Dendritic cell treated with granulocyte-macrophage colony-stimulating factor and Interleukin-4, amounts not matched to agents 40 ng/mL and 50 ng/mL, for 4 days (primary cell): ENCODE measurements at regions not wholly inside any gene's neighbourhood (a gene's known extent, or its start where the extent isn't known, plus 50 kb on each side); places are given as distances from the start of the nearest gene placed in this dataset.

Source experiments
- H3K27ac Mint-ChIP-seq: one replicate; pipeline ENCODE4 v1.8.0; 2022; ENCODE audit warnings: mild to moderate bottlenecking, mixed read lengths
- H3K27me3 Mint-ChIP-seq: one replicate; pipeline ENCODE4 v1.8.0; 2022; ENCODE audit warnings: mild to moderate bottlenecking, mixed read lengths
- H3K36me3 Mint-ChIP-seq: one replicate; pipeline ENCODE4 v1.8.0; 2022; ENCODE audit warnings: low read depth, mixed read lengths
- H3K4me1 Mint-ChIP-seq: one replicate; pipeline ENCODE4 v1.8.0; 2022; ENCODE audit warnings: low read depth, mixed read lengths
- H3K4me3 Mint-ChIP-seq: one replicate; pipeline ENCODE4 v1.8.0; 2022; ENCODE audit warnings: mild to moderate bottlenecking, moderate library complexity, mixed read lengths
- H3K9me3 Mint-ChIP-seq: one replicate; pipeline ENCODE4 v1.8.0; 2022; ENCODE audit warnings: mixed read lengths
- intact Hi-C: fragments of 100-400 bp; cut with micrococcal nuclease; formaldehyde crosslinking; loops from one replicate; pipeline ENCODE4 v1.15.0; 2022

- no peaks in the 10 kb centered on the region for H3K4me1 Mint-ChIP-seq
These were observed 157.7 kb downstream of the PAPSS1 start for GRCh38 chr4:107562316-107562715.

GRCh38 chr4:107561481-107561880 is 158.6 kb downstream of the PAPSS1 start:
- Mint-ChIP-seq H3K4me3 (no peak overlapping the region), H3K9me3 (peaks cover 18% of the 10 kb centered on the region), H3K36me3 (no peaks in the 10 kb centered on the region), H3K27ac (no peak overlapping the region), H3K27me3 (no peaks in the 10 kb centered on the region), H3K4me1 (no peaks in the 10 kb centered on the region)
- intact Hi-C loops = no loop called here

More at GRCh38 chr4:107562316-107562715, 157.7 kb downstream of the PAPSS1 start:
- Mint-ChIP-seq H3K9me3 (peaks cover 18% of the 10 kb centered on the region), H3K36me3 (no peaks in the 10 kb centered on the region), H3K27me3 (no peaks in the 10 kb centered on the region), H3K4me3 (no peak overlapping the region), H3K27ac (no peak overlapping the region)
- intact Hi-C loops = no loop called here

- intact Hi-C loops = no loop called here
- Mint-ChIP-seq H3K36me3 (no peaks in the 10 kb centered on the region), H3K4me1 (no peaks in the 10 kb centered on the region), H3K27ac (no peak overlapping the region), H3K4me3 (no peak overlapping the region), H3K9me3 (peaks cover 18% of the 10 kb centered on the region), H3K27me3 (no peaks in the 10 kb centered on the region)
These were observed 160.4 kb downstream of the PAPSS1 start for GRCh38 chr4:107559653-107560052.

GRCh38 chr4:107552306-107552705 is 167.7 kb downstream of the PAPSS1 start:
- Mint-ChIP-seq H3K27ac (no peak overlapping the region), H3K4me1 (no peaks in the 10 kb centered on the region), H3K9me3 (no peaks in the 10 kb centered on the region), H3K36me3 (no peaks in the 10 kb centered on the region), H3K4me3 (no peak overlapping the region), H3K27me3 (no peaks in the 10 kb centered on the region)
- intact Hi-C loops = no loop called here

- no peaks in the 10 kb centered on the region for H3K36me3 Mint-ChIP-seq
- intact Hi-C loops = no loop called here
- no peak overlapping the region for H3K27ac Mint-ChIP-seq
- no peaks in the 10 kb centered on the region for H3K4me1 Mint-ChIP-seq
- no peak overlapping the region for H3K4me3 Mint-ChIP-seq
- H3K9me3 Mint-ChIP-seq = no peaks in the 10 kb centered on the region
- H3K27me3 Mint-ChIP-seq = no peaks in the 10 kb centered on the region
These were observed 171.7 kb downstream of the PAPSS1 start for GRCh38 chr4:107548211-107548905.

- Mint-ChIP-seq H3K4me1 (no peaks in the 10 kb centered on the region), H3K27me3 (no peaks in the 10 kb centered on the region), H3K27ac (no peak overlapping the region), H3K4me3 (no peak overlapping the region), H3K9me3 (no peaks in the 10 kb centered on the region), H3K36me3 (no peaks in the 10 kb centered on the region)
- intact Hi-C loops = no loop called here
These were observed 173.4 kb downstream of the PAPSS1 start for GRCh38 chr4:107546638-107547037.

GRCh38 chr4:107541511-107541910 is 178.5 kb downstream of the PAPSS1 start:
- Mint-ChIP-seq H3K27ac (no peak overlapping the region), H3K4me3 (no peak overlapping the region), H3K4me1 (no peaks in the 10 kb centered on the region), H3K27me3 (no peaks in the 10 kb centered on the region), H3K9me3 (no peaks in the 10 kb centered on the region), H3K36me3 (no peaks in the 10 kb centered on the region)
- intact Hi-C loops = no loop called here

GRCh38 chr4:107531927-107532326 is 188.1 kb downstream of the PAPSS1 start:
- H3K36me3 Mint-ChIP-seq = no peaks in the 10 kb centered on the region
- no peak overlapping the region for H3K4me3 Mint-ChIP-seq
- intact Hi-C loops = no loop called here
- no peaks in the 10 kb centered on the region for H3K27me3 Mint-ChIP-seq
- no peak overlapping the region for H3K27ac Mint-ChIP-seq
- H3K9me3 Mint-ChIP-seq = no peaks in the 10 kb centered on the region
- H3K4me1 Mint-ChIP-seq = no peaks in the 10 kb centered on the region

GRCh38 chr4:107520368-107520767 is 199.7 kb downstream of the PAPSS1 start:
- intact Hi-C loops = no loop called here
- Mint-ChIP-seq H3K4me3 (no peak overlapping the region), H3K27ac (no peak overlapping the region), H3K4me1 (no peaks in the 10 kb centered on the region), H3K9me3 (peaks cover 9% of the 10 kb centered on the region), H3K36me3 (no peaks in the 10 kb centered on the region), H3K27me3 (no peaks in the 10 kb centered on the region)

- peaks cover 14% of the 10 kb centered on the region for H3K9me3 Mint-ChIP-seq
- H3K4me3 Mint-ChIP-seq = no peak overlapping the region
- H3K27me3 Mint-ChIP-seq = no peaks in the 10 kb centered on the region
- peaks cover 4% of the 10 kb centered on the region for H3K4me1 Mint-ChIP-seq
- intact Hi-C loops = no loop called here
- H3K27ac Mint-ChIP-seq = no peak overlapping the region
- H3K36me3 Mint-ChIP-seq = no peaks in the 10 kb centered on the region
These were observed 201.0 kb downstream of the PAPSS1 start for GRCh38 chr4:107519053-107519452.

GRCh38 chr4:107518076-107518475 is 202.0 kb downstream of the PAPSS1 start:
- Mint-ChIP-seq H3K4me3 (no peak overlapping the region), H3K27ac (no peak overlapping the region), H3K36me3 (no peaks in the 10 kb centered on the region), H3K4me1 (peaks cover 4% of the 10 kb centered on the region), H3K27me3 (no peaks in the 10 kb centered on the region), H3K9me3 (peaks cover 14% of the 10 kb centered on the region)
- intact Hi-C loops = no loop called here

- Mint-ChIP-seq H3K27me3 (no peaks in the 10 kb centered on the region), H3K27ac (no peak overlapping the region), H3K4me3 (no peak overlapping the region), H3K36me3 (no peaks in the 10 kb centered on the region), H3K9me3 (peaks cover 14% of the 10 kb centered on the region), H3K4me1 (peaks cover 4% of the 10 kb centered on the region)
- intact Hi-C loops = no loop called here
These were observed 207.5 kb downstream of the PAPSS1 start for GRCh38 chr4:107512549-107512948.

GRCh38 chr4:107509615-107510014 is 210.4 kb downstream of the PAPSS1 start:
- Mint-ChIP-seq H3K4me1 (peaks cover 1% of the 10 kb centered on the region), H3K9me3 (peaks cover under 1% of the 10 kb centered on the region), H3K36me3 (no peaks in the 10 kb centered on the region), H3K4me3 (no peak overlapping the region), H3K27ac (no peak overlapping the region), H3K27me3 (no peaks in the 10 kb centered on the region)
- intact Hi-C loops = no loop called here

- Mint-ChIP-seq H3K9me3 (no peaks in the 10 kb centered on the region), H3K4me3 (no peak overlapping the region), H3K27ac (no peak overlapping the region), H3K4me1 (no peaks in the 10 kb centered on the region), H3K27me3 (no peaks in the 10 kb centered on the region), H3K36me3 (no peaks in the 10 kb centered on the region)
- intact Hi-C loops = no loop called here
These were observed 219.5 kb downstream of the PAPSS1 start for GRCh38 chr4:107500551-107500950.

GRCh38 chr4:107497054-107497453 is 223.0 kb downstream of the PAPSS1 start:
- intact Hi-C loops = no loop called here
- H3K27me3 Mint-ChIP-seq = no peaks in the 10 kb centered on the region
- no peaks in the 10 kb centered on the region for H3K9me3 Mint-ChIP-seq
- H3K27ac Mint-ChIP-seq = no peak overlapping the region
- no peaks in the 10 kb centered on the region for H3K4me1 Mint-ChIP-seq
- no peak overlapping the region for H3K4me3 Mint-ChIP-seq
- no peaks in the 10 kb centered on the region for H3K36me3 Mint-ChIP-seq
